ENCODE measurements at regions not wholly inside any gene's neighbourhood (a gene's known extent, or its start where the extent isn't known, plus 50 kb on each side); places are given as distances from the start of the nearest gene placed in this dataset.
"Not testable (repeated sequence)": the region's sequence is repeated elsewhere in the genome, so short reads cannot be mapped to it uniquely, and the experiment has no call there.

- no peak overlapping the region for H3K4me3 ChIP-seq (ENCODE audit: low read depth in 1 of 5, low read length in 5 of 5)
- H3K9ac ChIP-seq (ENCODE audit: low read length in 5 of 5) = no peak overlapping the region
- no peaks in the 10 kb centered on the region for H3K36me3 ChIP-seq (ENCODE audit: control insufficient read depth in 5 of 5, insufficient read depth in 5 of 5, low read length in 5 of 5)
- H3K27ac ChIP-seq (ENCODE audit: low read depth, low read length) = no peak overlapping the region
- no peaks in the 10 kb centered on the region for H3K27me3 ChIP-seq (ENCODE audit: control insufficient read depth in 5 of 5, insufficient read depth in 4 of 5, low read length in 5 of 5)
- H3K9me3 ChIP-seq (ENCODE audit: control insufficient read depth in 5 of 5, low read length in 5 of 5) = no peaks in the 10 kb centered on the region
- H3K4me1 ChIP-seq (ENCODE audit: control insufficient read depth in 5 of 5, insufficient read depth in 5 of 5, low read length in 5 of 5) = no peaks in the 10 kb centered on the region
Measured at GRCh38 chr2:77720115-77720514, 197.9 kb upstream of the LRRTM4 start.

DNA sequence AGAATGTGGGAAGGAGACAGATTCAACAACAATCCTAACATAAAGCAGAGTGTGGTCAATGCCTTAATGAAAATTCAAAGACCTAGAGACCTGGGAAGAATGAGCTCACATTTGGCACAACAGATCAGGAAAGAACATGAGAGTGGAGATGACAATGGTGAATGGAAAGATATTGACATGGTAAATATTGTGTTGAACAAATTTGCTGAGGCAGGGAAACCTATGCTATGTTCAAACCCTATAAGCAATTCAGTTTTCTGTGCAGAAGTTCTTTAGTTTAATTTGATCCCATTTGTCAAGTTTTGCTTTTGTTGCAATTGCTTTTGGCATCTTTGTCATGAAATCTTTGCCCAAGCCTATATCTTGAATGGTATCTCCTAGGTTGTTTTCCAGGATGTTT lies 199.4 kb upstream of the LRRTM4 start:
- Histone ChIP-seq H3K4me1 (ENCODE audit: control insufficient read depth in 5 of 5, insufficient read depth in 5 of 5, low read length in 5 of 5) (no peaks in the 10 kb centered on the region), H3K27me3 (ENCODE audit: control insufficient read depth in 5 of 5, insufficient read depth in 4 of 5, low read length in 5 of 5) (no peaks in the 10 kb centered on the region), H3K9ac (ENCODE audit: low read length in 5 of 5) (no peak overlapping the region), H3K9me3 (ENCODE audit: control insufficient read depth in 5 of 5, low read length in 5 of 5) (peaks cover 0 to 1% (median 0%) of the 10 kb centered on the region in 5 donors), H3K27ac (ENCODE audit: low read depth, low read length) (no peak overlapping the region), H3K36me3 (ENCODE audit: control insufficient read depth in 5 of 5, insufficient read depth in 5 of 5, low read length in 5 of 5) (no peaks in the 10 kb centered on the region), H3K4me3 (ENCODE audit: low read depth in 1 of 5, low read length in 5 of 5) (no peak overlapping the region)

- Histone ChIP-seq H3K36me3 (ENCODE audit: control insufficient read depth in 5 of 5, insufficient read depth in 5 of 5, low read length in 5 of 5) (no peaks in the 10 kb centered on the region), H3K27me3 (ENCODE audit: control insufficient read depth in 5 of 5, insufficient read depth in 4 of 5, low read length in 5 of 5) (no peaks in the 10 kb centered on the region), H3K4me1 (ENCODE audit: control insufficient read depth in 5 of 5, insufficient read depth in 5 of 5, low read length in 5 of 5) (no peaks in the 10 kb centered on the region), H3K27ac (ENCODE audit: low read depth, low read length) (no peak overlapping the region), H3K9ac (ENCODE audit: low read length in 5 of 5) (no peak overlapping the region), H3K4me3 (ENCODE audit: low read depth in 1 of 5, low read length in 5 of 5) (no peak overlapping the region), H3K9me3 (ENCODE audit: control insufficient read depth in 5 of 5, low read length in 5 of 5) (peaks cover 0 to 3% (median 0%) of the 10 kb centered on the region in 5 donors)
Measured at GRCh38 chr2:77725045-77725444, 202.9 kb upstream of the LRRTM4 start.

DNA sequence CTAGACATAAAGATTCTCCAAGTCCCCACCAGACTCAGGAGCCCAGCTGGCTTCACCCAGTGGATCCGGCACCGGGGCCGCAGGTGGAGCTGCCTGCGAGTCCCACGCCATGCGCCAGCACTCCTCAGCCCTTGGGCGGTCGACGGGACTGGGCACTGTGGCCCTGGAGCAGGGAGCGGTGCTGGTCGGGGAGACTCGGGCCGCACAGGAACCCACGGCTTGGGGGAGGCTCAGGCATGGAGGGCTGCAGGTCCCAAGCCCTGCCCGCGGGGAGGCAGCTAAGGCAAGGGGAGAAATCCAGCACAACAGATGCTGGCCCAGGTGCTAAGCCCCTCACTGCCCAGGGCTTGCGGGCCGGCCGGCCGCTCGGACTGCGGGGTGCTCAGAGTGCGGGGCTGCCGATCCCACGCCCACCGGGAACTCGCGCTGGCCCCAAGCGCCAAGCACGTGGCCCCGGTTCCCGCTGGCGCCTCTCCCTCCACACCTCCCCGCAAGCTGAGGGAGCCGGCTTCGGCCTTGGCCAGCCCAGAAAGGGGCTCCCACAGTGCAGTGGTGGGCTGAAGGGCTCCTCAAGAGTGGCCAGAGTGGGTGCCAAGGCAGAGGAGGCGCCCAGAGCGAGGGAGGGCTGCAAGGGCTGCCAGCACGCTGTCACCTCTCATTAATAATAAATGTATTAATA lies 212.6 kb upstream of the LRRTM4 start:
- H3K9ac ChIP-seq (ENCODE audit: low read length in 5 of 5); H3K4me3 ChIP-seq (ENCODE audit: low read depth in 1 of 5, low read length in 5 of 5): not testable (repeated sequence)

GRCh38 chr2:77737236-77737635 lies 215.1 kb upstream of the LRRTM4 start:
- no peaks in the 10 kb centered on the region for H3K9me3 ChIP-seq (ENCODE audit: control insufficient read depth in 5 of 5, low read length in 5 of 5)
- H3K27ac ChIP-seq (ENCODE audit: low read depth, low read length) = no peak overlapping the region
- H3K27me3 ChIP-seq (ENCODE audit: control insufficient read depth in 5 of 5, insufficient read depth in 4 of 5, low read length in 5 of 5) = no peaks in the 10 kb centered on the region
- H3K4me1 ChIP-seq (ENCODE audit: control insufficient read depth in 5 of 5, insufficient read depth in 5 of 5, low read length in 5 of 5) = no peaks in the 10 kb centered on the region
- no peak overlapping the region for H3K9ac ChIP-seq (ENCODE audit: low read length in 5 of 5)
- no peak overlapping the region for H3K4me3 ChIP-seq (ENCODE audit: low read depth in 1 of 5, low read length in 5 of 5)
- H3K36me3 ChIP-seq (ENCODE audit: control insufficient read depth in 5 of 5, insufficient read depth in 5 of 5, low read length in 5 of 5) = no peaks in the 10 kb centered on the region

More for the DNA sequence above, 212.6 kb upstream of the LRRTM4 start:
- H3K9me3 ChIP-seq (ENCODE audit: control insufficient read depth in 5 of 5, low read length in 5 of 5); H3K36me3 ChIP-seq (ENCODE audit: control insufficient read depth in 5 of 5, insufficient read depth in 5 of 5, low read length in 5 of 5); H3K27me3 ChIP-seq (ENCODE audit: control insufficient read depth in 5 of 5, insufficient read depth in 4 of 5, low read length in 5 of 5); H3K27ac ChIP-seq (ENCODE audit: low read depth, low read length); H3K4me1 ChIP-seq (ENCODE audit: control insufficient read depth in 5 of 5, insufficient read depth in 5 of 5, low read length in 5 of 5): not testable (repeated sequence)

GRCh38 chr2:77746780-77747179 lies 224.6 kb upstream of the LRRTM4 start:
- Histone ChIP-seq H3K27me3 (ENCODE audit: control insufficient read depth in 5 of 5, insufficient read depth in 4 of 5, low read length in 5 of 5) (no peaks in the 10 kb centered on the region), H3K4me3 (ENCODE audit: low read depth in 1 of 5, low read length in 5 of 5) (no peak overlapping the region), H3K4me1 (ENCODE audit: control insufficient read depth in 5 of 5, insufficient read depth in 5 of 5, low read length in 5 of 5) (no peaks in the 10 kb centered on the region), H3K27ac (ENCODE audit: low read depth, low read length) (no peak overlapping the region), H3K9me3 (ENCODE audit: control insufficient read depth in 5 of 5, low read length in 5 of 5) (no peaks in the 10 kb centered on the region), H3K9ac (ENCODE audit: low read length in 5 of 5) (no peak overlapping the region), H3K36me3 (ENCODE audit: control insufficient read depth in 5 of 5, insufficient read depth in 5 of 5, low read length in 5 of 5) (no peaks in the 10 kb centered on the region)

- H3K4me3 ChIP-seq (ENCODE audit: low read depth in 1 of 5, low read length in 5 of 5); H3K36me3 ChIP-seq (ENCODE audit: control insufficient read depth in 5 of 5, insufficient read depth in 5 of 5, low read length in 5 of 5); H3K27ac ChIP-seq (ENCODE audit: low read depth, low read length); H3K9me3 ChIP-seq (ENCODE audit: control insufficient read depth in 5 of 5, low read length in 5 of 5); H3K27me3 ChIP-seq (ENCODE audit: control insufficient read depth in 5 of 5, insufficient read depth in 4 of 5, low read length in 5 of 5); H3K4me1 ChIP-seq (ENCODE audit: control insufficient read depth in 5 of 5, insufficient read depth in 5 of 5, low read length in 5 of 5); H3K9ac ChIP-seq (ENCODE audit: low read length in 5 of 5): not testable (repeated sequence)
Measured at GRCh38 chr2:77753710-77754345, 231.7 kb upstream of the LRRTM4 start.

DNA sequence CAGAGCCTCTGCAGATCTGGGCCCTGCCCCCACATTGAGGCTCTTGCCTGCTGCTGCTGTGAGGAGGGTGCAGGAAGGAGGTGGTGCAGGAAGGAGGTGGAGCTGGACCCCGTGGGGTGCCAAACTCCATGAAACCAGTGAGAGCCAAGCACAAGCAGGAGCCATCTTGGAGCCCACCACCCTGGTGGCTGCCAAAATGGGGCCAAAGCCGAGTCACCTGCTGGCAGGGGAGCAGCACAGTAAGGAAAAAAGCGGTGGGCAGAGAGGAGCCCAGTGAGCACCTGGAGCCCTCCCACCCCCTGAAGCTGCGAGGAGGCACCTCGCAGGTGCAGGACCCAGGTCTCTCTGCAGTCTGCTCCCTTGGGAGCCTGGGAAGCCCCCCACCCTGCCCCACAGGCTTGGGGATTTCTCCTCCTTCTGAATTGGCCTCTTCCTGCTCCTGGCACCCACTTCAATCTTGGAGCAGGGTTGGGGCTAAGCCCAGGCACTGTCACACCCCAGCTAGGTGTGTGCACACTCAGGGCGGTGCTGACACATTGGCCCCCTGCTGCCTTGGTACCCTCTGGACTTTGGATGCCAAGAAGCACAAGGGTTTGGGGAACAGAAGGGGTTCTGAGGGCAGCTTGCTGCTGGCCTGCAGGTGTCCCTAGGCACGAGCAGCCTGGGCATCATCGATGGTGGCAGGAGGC lies 245.4 kb upstream of the LRRTM4 start:
- Histone ChIP-seq H3K36me3 (ENCODE audit: control insufficient read depth in 5 of 5, insufficient read depth in 5 of 5, low read length in 5 of 5) (no peaks in the 10 kb centered on the region), H3K4me3 (ENCODE audit: low read depth in 1 of 5, low read length in 5 of 5) (no peak overlapping the region), H3K4me1 (ENCODE audit: control insufficient read depth in 5 of 5, insufficient read depth in 5 of 5, low read length in 5 of 5) (no peaks in the 10 kb centered on the region), H3K9ac (ENCODE audit: low read length in 5 of 5) (no peak overlapping the region), H3K27ac (ENCODE audit: low read depth, low read length) (no peak overlapping the region), H3K9me3 (ENCODE audit: control insufficient read depth in 5 of 5, low read length in 5 of 5) (peaks cover 0 to 5% (median 0%) of the 10 kb centered on the region in 5 donors), H3K27me3 (ENCODE audit: control insufficient read depth in 5 of 5, insufficient read depth in 4 of 5, low read length in 5 of 5) (no peaks in the 10 kb centered on the region)

- Histone ChIP-seq H3K27me3 (ENCODE audit: control insufficient read depth in 5 of 5, insufficient read depth in 4 of 5, low read length in 5 of 5) (no peaks in the 10 kb centered on the region), H3K36me3 (ENCODE audit: control insufficient read depth in 5 of 5, insufficient read depth in 5 of 5, low read length in 5 of 5) (no peaks in the 10 kb centered on the region), H3K9me3 (ENCODE audit: control insufficient read depth in 5 of 5, low read length in 5 of 5) (peaks cover 0 to 7% (median 0%) of the 10 kb centered on the region in 5 donors), H3K4me3 (ENCODE audit: low read depth in 1 of 5, low read length in 5 of 5) (no peak overlapping the region), H3K4me1 (ENCODE audit: control insufficient read depth in 5 of 5, insufficient read depth in 5 of 5, low read length in 5 of 5) (no peaks in the 10 kb centered on the region), H3K9ac (ENCODE audit: low read length in 5 of 5) (no peak overlapping the region), H3K27ac (ENCODE audit: low read depth, low read length) (no peak overlapping the region)
Measured at GRCh38 chr2:77768508-77768907, 246.3 kb upstream of the LRRTM4 start.

GRCh38 chr2:77778917-77779316 lies 256.7 kb upstream of the LRRTM4 start:
- no peak overlapping the region for H3K27ac ChIP-seq (ENCODE audit: low read depth, low read length)
- H3K4me1 ChIP-seq (ENCODE audit: control insufficient read depth in 5 of 5, insufficient read depth in 5 of 5, low read length in 5 of 5) = no peaks in the 10 kb centered on the region
- H3K4me3 ChIP-seq (ENCODE audit: low read depth in 1 of 5, low read length in 5 of 5) = no peak overlapping the region
- no peak overlapping the region for H3K9ac ChIP-seq (ENCODE audit: low read length in 5 of 5)
- H3K27me3 ChIP-seq (ENCODE audit: control insufficient read depth in 5 of 5, insufficient read depth in 4 of 5, low read length in 5 of 5) = no peaks in the 10 kb centered on the region
- no peaks in the 10 kb centered on the region for H3K36me3 ChIP-seq (ENCODE audit: control insufficient read depth in 5 of 5, insufficient read depth in 5 of 5, low read length in 5 of 5)
- H3K9me3 ChIP-seq (ENCODE audit: control insufficient read depth in 5 of 5, low read length in 5 of 5) = peaks cover 0 to 3% (median 0%) of the 10 kb centered on the region in 5 donors

Measured in subcutaneous abdominal adipose tissue (tissue), 5 donors.